Activated B cell treated with CpG ODN at 0.5 μM for 24 hours (primary cell): ENCODE measurements at regions not wholly inside any gene's neighbourhood (a gene's known extent, or its start where the extent isn't known, plus 50 kb on each side); places are given as distances from the start of the nearest gene placed in this dataset.

ENCODE experiments used
- ATAC-seq: fragments of 200-7000 bp; cut with Tn5 transposase; one replicate; pipeline ENCODE4 v1.10.0; 2021; ENCODE audit warnings: low read depth, mild to moderate bottlenecking, moderate library complexity
- CTCF ChIA-PET: fragments of 350-600 bp; sonication (Branson Sonifier 250); formaldehyde crosslinking; loops from one replicate; lab custom pipeline; 2021; ENCODE audit warnings: antibody characterized with exemption; lab: Charles Lee
- POLR2A ChIA-PET: fragments of 350-600 bp; sonication (Branson Sonifier 250); formaldehyde crosslinking; loops from one replicate; lab custom pipeline; 2021; ENCODE audit warnings: antibody characterized with exemption; lab: Charles Lee
- DNase-seq: peaks from one replicate; pipeline ENCODE4 v3.0.0; 2022
- H3K27ac Mint-ChIP-seq: one replicate; pipeline ENCODE4 v1.8.0; 2020; ENCODE audit warnings: mixed read lengths
- H3K27me3 Mint-ChIP-seq: one replicate; pipeline ENCODE4 v1.8.0; 2021; ENCODE audit warnings: mixed read lengths
- H3K36me3 Mint-ChIP-seq: one replicate; pipeline ENCODE4 v1.8.0; 2021; ENCODE audit warnings: low read depth, mixed read lengths
- H3K4me1 Mint-ChIP-seq: one replicate; pipeline ENCODE4 v1.8.0; 2021; ENCODE audit warnings: mixed read lengths
- H3K4me3 Mint-ChIP-seq: one replicate; pipeline ENCODE4 v1.8.0; 2020; ENCODE audit warnings: mild to moderate bottlenecking, mixed read lengths
- H3K9me3 Mint-ChIP-seq: one replicate; pipeline ENCODE4 v1.8.0; 2020; ENCODE audit warnings: mixed read lengths
- intact Hi-C: fragments of 100-400 bp; cut with micrococcal nuclease; formaldehyde crosslinking; loops from one replicate; pipeline ENCODE4 v1.15.1; 2024
- TF ChIP-seq, protein P1 (sequence below): fragments of 200-600 bp; IDR thresholded peaks from one replicate; pipeline ENCODE4 v1.8.0; 2022; ENCODE audit warnings: antibody characterized with exemption, mild to moderate bottlenecking

DNA sequence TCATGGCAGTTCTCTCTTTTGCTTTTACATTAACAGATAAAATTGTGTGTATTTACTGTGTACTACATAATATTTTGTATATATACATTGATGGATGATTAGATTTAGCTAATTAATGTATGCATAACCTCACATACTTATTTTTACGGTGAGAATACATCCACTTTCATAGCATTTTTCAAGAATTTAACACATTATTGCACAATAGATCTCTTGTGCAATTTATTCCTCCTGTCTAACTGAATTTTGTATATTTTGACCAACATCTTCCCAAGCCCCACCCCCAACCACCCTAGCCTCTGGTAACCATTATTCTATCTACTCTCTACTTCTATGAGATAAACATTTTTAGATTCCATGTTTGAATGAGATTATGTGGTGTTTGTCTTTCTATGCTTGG lies 194.7 kb downstream of the RBM26 start:
- no peaks in the 10 kb centered on the region for H3K4me1 Mint-ChIP-seq
- H3K27me3 Mint-ChIP-seq = no peaks in the 10 kb centered on the region
- CTCF ChIA-PET = no interaction called here
- POLR2A ChIA-PET = no interaction called here
- H3K36me3 Mint-ChIP-seq = no peaks in the 10 kb centered on the region
- TF ChIP-seq, protein P1, sequence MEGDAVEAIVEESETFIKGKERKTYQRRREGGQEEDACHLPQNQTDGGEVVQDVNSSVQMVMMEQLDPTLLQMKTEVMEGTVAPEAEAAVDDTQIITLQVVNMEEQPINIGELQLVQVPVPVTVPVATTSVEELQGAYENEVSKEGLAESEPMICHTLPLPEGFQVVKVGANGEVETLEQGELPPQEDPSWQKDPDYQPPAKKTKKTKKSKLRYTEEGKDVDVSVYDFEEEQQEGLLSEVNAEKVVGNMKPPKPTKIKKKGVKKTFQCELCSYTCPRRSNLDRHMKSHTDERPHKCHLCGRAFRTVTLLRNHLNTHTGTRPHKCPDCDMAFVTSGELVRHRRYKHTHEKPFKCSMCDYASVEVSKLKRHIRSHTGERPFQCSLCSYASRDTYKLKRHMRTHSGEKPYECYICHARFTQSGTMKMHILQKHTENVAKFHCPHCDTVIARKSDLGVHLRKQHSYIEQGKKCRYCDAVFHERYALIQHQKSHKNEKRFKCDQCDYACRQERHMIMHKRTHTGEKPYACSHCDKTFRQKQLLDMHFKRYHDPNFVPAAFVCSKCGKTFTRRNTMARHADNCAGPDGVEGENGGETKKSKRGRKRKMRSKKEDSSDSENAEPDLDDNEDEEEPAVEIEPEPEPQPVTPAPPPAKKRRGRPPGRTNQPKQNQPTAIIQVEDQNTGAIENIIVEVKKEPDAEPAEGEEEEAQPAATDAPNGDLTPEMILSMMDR = no peak
- DNase-seq = no peak
- ATAC-seq = no peak
- intact Hi-C loops = no loop called here
- peaks cover 3% of the 10 kb centered on the region for H3K9me3 Mint-ChIP-seq
- no peak overlapping the region for H3K27ac Mint-ChIP-seq
- H3K4me3 Mint-ChIP-seq = no peak overlapping the region

DNA sequence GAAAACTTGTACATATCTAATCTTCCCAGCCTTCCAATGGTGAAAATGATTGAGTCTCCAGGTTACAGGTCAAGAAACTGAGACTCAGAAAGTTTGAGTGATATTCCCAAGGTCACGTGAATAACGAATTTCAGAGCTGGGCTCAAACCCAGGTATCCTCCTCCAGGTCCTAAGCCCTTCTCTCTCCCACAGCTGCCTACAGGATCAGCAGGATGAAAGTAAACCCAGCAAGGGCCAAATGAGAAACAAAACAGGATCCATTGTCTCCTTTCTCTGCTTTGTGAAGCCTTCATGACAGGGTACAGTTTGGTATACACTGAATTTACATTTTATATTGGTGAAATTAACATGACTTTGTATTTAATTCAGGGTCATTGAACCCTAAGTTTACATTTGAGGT lies 208.1 kb downstream of the RBM26 start:
- intact Hi-C loops = no loop called here
- TF ChIP-seq, protein P1 = no peak
- Mint-ChIP-seq H3K27ac (no peak overlapping the region), H3K4me3 (no peak overlapping the region), H3K36me3 (no peaks in the 10 kb centered on the region), H3K4me1 (peaks cover 38% of the 10 kb centered on the region), H3K27me3 (no peaks in the 10 kb centered on the region), H3K9me3 (no peaks in the 10 kb centered on the region)
- ChIA-PET CTCF (no interaction called here), POLR2A (no interaction called here)
- DNase-seq = no peak
- ATAC-seq = no peak

DNA sequence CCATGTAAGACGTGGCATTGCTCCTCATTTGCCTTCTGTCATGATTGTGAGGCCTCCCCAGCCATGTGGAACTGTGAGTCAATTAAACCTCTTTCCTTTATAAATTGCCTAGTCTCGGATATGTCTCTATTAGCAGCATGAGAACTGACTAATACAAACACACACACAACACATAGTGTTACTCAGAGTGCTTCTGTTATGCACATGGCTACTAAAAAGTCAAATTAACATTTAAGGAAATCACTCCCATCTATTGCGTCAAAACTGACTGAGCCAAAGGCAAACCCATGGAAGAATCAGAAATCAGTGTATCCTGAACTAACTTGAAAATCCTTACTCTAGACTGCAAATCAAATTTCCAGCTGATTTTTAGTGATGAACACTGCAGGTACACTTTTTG lies 209.2 kb downstream of the RBM26 start:
- H3K4me3 Mint-ChIP-seq = no peak overlapping the region
- no peaks in the 10 kb centered on the region for H3K9me3 Mint-ChIP-seq
- ATAC-seq (no peak), DNase-seq (no peak)
- intact Hi-C loops = no loop called here
- ChIA-PET POLR2A (no interaction called here), CTCF (no interaction called here)
- TF ChIP-seq, protein P1 = no peak
- no peak overlapping the region for H3K27ac Mint-ChIP-seq
- no peaks in the 10 kb centered on the region for H3K36me3 Mint-ChIP-seq
- no peaks in the 10 kb centered on the region for H3K27me3 Mint-ChIP-seq
- H3K4me1 Mint-ChIP-seq = peaks cover 48% of the 10 kb centered on the region

DNA sequence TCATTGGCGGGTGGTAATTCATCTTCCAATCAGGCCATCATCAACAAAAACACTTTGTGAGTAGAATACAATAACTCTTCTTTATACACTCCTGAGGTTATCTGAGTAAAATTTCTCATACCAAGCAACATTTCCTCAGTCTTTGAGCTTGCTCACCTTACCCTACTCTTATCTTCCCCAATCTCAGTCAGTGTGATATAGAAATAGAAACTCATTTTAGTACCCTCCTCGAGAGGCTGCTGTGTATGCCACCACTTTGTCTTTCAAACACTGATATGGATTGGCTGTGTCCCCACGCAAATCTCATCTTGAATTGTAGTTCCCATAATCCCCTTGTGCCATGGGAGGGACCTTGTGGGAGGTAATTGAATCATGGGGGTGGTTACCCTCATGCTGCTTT lies 209.7 kb downstream of the RBM26 start:
- H3K36me3 Mint-ChIP-seq = no peaks in the 10 kb centered on the region
- ChIA-PET CTCF (interaction anchor here (1.1 kb wide), 1 partner anchor 49 kb away, joined by 3 read pairs; no protein-coding TSS in a partner anchor), POLR2A (no interaction called here)
- no peak for ATAC-seq
- H3K27ac Mint-ChIP-seq = no peak overlapping the region
- H3K4me1 Mint-ChIP-seq = peaks cover 53% of the 10 kb centered on the region
- H3K9me3 Mint-ChIP-seq = no peaks in the 10 kb centered on the region
- intact Hi-C loops = no loop called here
- H3K4me3 Mint-ChIP-seq = no peak overlapping the region
- TF ChIP-seq, protein P1 = no peak
- DNase-seq = no peak
- H3K27me3 Mint-ChIP-seq = no peaks in the 10 kb centered on the region

DNA sequence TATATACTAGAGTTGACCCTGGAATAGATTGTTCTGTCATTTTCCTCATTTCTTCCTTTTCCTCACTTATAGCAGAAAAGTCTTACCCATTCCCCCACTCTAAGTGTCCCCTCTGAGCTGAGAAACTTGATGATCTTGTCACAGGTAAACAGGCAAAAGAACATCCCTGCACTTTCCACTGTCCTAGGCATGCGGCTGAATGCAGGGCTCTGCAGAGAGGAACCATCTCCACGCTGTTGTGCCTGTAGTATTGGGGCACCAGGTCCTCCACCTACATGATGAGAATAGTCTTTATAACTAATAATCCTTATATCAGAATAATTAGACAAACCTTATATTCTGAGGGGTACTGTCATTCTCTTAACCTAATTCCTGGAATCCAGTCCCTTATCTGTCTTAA lies 211.3 kb downstream of the RBM26 start:
- no peaks in the 10 kb centered on the region for H3K9me3 Mint-ChIP-seq
- TF ChIP-seq, protein P1 = no peak
- DNase-seq (no peak), ATAC-seq (peak; percentile 48)
- H3K27me3 Mint-ChIP-seq = no peaks in the 10 kb centered on the region
- CTCF ChIA-PET = interaction anchor here (0.6 kb wide), 1 partner anchor 14 kb away, joined by 3 read pairs; no protein-coding TSS in a partner anchor
- intact Hi-C loops = loop anchor here (1.0 to 5.0 kb wide), 7 partner anchors 50 to 1498 kb away; partner anchors contain the start of genes OBI1 and SLAIN1
- peak overlapping the region; percentile 65 for H3K4me3 Mint-ChIP-seq
- POLR2A ChIA-PET = interaction anchor here (0.6 kb wide), 1 partner anchor 20 kb away, joined by 8 read pairs; no protein-coding TSS in a partner anchor
- no peaks in the 10 kb centered on the region for H3K36me3 Mint-ChIP-seq
- H3K4me1 Mint-ChIP-seq = peaks cover 65% of the 10 kb centered on the region
- H3K27ac Mint-ChIP-seq = peak overlapping the region; percentile 65
